ENCODE measurements at regions not wholly inside any gene's neighbourhood (a gene's known extent, or its start where the extent isn't known, plus 50 kb on each side); places are given as distances from the start of the nearest gene placed in this dataset.

DNA sequence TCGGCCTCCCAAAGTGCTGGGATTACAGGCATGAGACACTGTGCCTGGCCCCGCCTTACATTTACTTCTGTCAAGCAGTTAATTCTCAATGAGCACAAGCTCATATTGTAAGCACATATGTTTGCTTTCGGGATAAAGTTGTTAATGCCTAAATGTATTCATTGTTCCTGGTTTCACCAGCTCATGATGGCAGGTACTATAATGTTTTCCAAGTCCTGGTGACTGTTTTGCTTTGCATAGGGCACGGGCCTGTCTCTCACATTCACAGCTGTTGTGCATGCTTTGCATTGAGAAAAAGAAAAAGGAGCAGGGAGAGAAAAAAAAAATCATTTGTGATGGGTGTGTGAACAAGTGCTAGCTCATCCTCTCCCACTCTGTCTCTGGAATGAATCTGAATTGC is 661.2 kb upstream of the TENM3 start:
- DNase-seq: no peak

DNA sequence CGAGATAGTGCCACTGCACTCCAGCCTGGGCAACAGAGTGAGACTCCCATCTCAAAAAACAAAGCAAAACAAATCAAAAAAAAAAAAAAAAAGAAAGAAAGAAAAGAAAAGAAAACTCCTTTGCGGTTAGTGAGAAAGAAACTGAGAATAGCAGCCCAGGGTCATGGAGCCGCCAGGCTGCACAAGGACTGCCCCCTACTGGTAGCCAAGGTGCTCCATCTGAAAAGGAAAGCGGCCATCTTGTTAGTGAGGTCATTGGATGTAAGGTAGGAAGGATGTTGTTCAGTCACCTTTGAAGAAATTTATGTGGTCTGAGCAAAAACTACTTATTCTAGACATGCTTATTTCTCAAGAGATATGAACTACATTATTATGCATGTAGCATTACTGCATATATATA is 660.6 kb upstream of the TENM3 start:
- DNase-seq: no peak

DNA sequence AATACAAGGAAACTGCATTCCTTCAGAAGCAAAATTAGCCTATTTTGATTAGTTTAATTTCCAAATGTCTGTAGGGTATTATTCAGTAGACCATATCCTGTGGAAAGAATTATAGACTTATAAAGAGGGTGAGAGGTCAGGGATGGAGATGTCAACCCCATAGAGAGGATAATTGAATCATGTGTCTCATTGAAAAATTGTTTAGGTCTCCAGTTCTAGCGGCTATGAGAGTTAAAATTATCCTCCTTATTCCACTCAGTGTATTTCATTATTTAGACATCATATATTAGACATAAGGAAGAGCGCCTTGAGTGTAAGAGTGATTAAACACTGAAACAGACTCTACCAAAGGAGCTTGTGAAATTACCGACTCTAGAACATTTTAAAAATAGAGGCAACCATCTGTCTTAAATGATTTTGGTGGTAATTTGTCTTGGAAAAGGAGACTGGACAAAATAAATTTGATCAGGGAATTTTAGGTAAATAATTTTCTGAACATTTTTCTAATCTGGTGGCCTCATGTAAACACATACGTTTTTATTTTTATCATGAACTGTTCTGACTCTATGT is 654.4 kb upstream of the TENM3 start:
- no peak for DNase-seq

DNA sequence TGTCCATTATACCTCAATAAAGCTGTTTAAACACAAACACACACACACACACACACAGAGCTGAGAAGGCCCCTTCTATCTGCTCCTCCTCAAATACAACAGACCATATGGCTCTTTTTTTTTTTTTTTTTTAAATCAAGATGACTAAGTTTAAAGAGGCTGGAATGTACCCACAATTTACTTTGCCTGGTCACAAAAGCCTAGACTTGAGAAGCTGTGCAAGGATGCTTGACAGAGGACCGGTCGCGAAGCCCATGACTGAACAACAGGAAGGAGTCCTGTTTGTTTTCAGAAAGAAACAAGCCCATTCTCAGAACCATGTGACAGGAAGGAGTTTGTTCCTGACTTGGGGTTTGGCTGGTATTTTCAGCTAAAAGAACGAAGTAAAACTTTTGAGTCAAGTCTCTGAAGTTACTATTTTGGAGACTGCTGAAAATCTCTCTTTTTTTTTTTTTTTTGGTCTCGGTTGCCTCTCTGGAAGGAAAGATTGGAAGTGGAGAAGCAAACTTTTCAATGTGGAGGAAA is 650.9 kb upstream of the TENM3 start:
- no peak for DNase-seq

DNA sequence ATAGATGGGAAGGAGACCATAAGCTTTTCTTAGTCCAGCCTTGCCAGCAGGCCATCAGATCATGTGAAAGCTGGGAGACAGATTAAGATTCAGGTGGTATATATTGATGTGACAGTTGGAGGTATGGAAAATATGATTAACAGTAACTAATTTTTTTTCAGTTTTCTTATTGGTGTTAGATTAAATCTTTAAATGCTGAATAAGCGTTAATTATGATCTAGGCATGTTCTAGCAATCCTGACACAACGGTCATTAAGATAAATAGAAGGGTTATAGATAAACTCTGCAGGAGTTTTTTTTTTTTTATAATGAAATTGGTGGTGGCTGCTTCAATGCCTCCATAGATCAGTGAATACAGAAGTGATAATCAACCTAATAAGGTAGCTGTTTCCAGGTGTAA is 649.5 kb upstream of the TENM3 start:
- DNase-seq: no peak

DNA sequence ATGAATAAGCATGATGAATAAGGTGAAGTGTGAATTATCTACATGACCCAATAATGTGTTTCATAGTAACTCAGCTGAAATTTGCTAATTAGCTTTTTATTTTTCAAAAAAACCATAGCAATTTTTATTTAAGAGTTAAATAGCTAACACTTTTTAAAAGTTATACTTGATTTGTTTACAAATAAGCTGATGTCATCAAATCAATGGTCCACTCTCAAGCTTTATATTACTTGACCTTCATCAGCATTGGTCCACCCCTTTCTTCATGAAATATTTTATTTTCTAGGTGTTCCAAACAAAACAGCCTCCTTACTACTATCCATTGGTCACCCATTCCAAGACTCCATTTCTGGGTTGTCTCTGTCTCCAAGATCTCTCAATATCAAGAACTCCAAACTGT is 649.0 kb upstream of the TENM3 start:
- no peak for DNase-seq

DNA sequence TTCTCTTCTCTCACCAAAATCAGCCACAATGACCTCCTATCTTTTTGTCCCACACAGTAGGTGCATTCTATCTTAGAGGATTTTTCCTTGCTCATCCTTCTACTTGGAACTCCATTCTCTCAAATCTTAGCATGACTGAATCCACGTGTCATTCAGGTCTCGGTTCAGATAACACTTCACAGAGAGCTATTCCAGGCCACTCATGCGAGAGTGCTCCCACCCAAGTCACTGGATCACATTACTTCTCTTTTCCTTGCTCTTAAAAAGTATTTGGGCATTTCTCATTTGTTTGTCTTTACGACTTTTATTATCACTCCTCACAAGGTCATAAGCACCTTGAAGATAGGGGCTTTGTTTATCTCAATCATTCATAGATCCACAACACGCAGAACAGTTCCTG is 647.5 kb upstream of the TENM3 start:
- DNase-seq: no peak

DNA sequence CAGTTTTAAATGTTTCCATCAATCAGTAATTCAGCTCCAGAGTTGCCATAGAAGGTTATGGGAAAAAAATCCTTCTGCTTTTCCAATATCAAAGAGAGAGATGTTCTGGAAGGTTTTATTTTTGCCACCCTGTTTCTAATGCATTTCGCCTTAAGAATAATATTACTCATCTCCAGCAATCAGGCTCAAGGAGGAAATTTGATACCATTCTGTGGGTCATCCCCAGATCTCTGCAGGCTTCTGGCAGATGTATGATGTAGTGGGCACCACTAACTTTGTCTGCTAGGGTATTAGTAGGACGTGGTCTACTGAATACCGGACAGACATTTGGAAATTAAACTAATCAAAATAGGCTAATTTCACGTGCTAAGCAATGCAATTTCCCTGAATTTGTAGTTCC is 645.4 kb upstream of the TENM3 start:
- no peak for DNase-seq

DNA sequence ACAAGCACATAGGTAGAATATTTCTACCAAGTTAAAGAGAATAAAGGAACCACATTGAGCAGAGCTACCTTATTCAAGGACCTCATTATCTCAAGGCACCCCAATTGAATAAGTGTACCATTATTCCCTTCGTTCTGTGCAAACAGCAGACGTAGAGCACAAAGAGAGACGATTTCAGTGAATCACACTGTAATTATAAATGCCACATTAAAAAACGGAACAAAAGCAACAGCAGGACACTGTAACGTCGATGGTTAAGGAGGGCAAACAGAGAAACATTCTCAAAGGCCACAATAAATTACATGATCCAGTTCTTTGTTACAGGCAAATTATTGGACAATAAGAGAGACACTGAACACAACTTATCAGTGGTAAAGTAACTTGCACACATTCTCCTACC is 644.1 kb upstream of the TENM3 start:
- no peak for DNase-seq

DNA sequence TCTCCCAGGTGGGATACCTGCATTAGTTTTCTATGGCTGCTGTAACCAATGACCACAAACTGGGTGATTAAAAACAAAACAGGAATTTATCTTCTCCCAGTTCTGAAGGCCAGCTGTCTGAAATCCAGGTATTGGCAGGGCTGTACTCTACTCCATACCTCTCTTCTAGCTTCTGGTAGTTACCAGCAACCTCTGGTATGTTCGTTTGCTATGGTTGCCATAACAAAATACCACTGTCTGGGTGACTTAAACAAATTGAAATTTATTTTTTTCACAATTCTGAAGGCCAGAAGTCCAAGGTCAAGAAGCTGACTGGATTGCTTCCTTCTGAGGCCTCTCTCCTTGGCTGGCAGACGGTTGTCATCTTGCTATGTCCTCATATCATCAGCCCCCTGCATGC is 642.1 kb upstream of the TENM3 start:
- no peak for DNase-seq

DNA sequence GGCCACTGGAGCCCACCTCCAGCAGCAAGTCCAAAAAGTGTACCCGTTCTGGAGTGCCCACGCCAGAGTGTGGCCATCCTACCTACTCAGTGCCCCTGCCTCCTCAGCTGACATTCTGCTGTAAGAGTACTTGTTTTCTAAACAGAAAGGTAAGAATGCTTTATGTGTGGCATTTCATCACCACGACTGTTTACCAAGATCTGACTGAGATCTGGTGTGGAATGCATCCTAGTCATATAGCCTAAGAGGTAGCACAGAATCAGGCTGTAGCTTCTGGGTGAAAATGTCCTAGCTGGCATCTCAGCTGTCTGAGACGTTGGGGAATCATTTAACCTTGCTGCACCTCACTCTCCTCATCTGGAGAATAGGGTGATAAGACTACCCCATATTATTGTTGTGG is 638.7 kb upstream of the TENM3 start:
- DNase-seq: no peak

DNA sequence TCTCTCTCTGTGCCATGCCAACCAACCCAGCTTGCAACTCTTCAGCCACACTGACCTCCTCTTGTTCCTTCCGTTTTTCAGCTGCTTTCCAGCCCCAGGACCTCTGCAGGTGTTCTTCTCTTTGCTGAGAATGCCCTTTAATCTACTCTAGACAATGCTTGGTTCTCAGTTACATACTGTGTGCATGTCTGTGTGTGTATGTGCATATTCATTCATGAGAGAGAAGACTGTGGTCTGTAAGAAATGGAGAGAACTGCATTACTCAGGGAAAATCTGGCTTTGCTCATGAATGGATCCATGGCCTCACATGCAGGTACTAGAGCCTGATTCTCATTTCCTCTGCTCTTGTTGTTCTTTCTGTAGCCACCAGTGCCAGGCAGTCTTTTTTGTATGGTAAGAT is 636.9 kb upstream of the TENM3 start:
- DNase-seq: no peak

DNA sequence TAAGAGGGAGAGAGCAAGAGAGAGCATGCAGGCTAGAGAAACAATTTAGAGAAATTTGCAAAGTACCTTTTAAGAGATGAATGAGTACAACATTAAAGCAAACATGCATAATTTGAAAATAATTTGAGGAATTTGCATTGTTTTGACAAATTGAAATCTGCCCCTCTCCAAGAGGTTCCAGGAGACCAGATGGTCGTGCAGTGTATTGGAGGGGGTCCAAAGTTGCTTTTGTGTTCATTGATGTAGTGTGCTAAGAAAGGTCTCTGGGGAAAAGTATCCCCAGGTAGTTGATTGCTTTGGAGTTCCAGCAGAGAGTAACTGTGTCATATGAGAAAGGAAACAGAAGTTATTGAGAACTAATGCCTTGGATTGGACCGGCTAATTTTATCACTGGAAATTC is 635.0 kb upstream of the TENM3 start:
- no peak for DNase-seq

DNA sequence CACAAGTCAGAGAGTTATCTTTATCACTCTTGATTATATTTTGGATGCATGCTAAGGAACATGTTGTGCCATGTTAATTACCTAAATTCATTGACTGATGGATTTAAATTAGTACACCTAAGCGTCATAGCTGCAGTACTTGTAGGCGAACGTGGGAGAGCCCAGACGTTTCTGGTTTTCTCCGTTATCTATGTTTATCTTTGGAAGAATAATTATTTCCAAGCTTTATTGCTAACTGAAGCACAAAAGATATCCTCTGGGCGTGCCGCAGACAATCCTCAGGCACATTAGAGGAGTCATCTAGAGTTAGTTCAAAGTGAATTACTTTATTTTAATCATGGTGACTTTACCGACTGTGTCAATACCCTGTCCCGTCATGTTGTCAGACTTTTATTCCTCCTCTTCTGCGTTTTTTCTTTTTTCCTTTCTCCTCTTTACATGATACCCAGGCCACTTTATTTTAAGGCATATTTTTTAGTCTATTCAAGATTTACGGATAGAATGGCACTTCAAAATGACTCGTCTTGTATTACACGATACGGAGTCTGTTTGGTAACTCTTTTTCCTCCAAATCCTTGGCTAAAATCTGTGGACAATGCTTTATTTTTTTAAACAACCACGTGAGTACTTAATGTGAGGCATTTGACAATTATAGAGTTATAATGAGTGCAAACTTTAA is 632.0 kb upstream of the TENM3 start:
- DNase-seq: no peak

DNA sequence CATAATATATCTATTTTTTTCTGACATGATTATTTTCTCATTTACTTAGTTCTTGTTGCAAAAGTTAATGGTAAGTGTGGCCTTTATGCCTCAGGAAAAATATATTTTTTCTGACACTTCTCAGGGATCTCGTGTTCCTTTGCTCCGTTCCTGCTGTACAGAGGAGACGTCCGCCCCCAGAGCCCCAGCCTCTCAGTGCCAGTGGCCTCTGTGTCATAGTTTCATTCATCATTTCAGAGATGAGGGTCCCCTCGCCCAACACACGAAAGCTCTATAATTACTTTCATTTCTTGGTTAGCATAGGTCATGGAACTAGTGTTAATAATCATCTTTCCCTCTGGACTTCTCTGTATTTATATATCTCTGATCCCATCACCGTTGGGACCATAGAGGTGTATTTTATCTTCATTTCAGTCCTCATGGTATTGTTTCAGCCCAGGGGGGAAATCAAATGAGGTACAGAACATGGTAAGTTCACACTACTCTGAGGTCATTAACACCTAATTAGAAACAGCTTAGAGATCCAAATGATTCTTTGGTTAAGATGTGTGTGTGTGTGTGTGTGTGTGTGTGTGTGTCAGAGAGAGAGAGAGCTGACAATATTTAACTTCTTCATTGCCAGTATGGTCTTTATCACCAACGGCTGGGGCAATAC is 631.1 kb upstream of the TENM3 start:
- DNase-seq: no peak

DNA sequence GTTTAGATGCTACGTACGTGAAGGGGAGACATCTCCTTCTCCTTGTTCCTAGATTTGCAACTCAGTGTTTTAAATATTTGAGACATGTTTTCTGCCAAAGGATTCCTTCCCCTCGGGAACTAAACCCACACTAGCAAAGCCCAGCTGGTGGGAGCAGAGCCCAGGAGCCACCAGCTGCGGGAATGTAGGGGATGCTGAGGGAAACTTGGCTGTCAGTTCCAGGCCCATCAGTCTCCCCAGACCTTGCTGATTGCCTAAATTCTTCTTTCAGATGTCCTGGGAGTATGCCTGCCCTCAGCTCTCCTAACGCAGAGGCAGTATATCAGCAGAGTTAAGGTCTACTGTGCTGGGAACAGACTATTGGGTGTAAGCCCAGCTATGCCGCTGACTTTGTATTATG is 630.0 kb upstream of the TENM3 start:
- no peak for DNase-seq

DNA sequence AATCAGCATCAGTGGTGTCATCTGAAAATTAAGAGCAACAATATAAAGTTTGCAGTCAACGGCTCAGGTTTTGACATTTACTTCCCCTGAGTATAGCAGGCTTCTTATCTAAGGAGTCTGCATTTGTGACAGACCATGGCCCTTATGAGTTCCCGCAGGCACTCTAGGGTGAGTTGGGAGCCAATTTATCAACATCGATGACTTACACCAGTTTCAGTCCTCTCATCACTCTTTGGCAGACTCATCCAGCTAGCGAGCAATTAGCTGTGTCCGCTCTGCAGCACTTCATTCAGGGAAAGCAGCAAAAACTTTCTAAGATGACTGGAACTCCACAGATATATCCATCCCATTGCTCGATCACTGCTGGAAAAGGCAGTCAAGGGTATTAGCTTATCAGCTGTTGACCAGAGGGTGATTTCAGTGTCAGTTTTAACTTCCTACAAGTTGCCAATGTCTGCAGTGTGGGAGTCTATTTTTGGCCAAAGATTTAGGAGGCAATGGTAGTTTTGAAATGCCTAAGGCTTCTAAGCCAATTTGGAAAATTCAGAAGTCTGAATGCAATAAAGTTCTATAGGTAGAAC is 625.1 kb upstream of the TENM3 start:
- DNase-seq: no peak

DNA sequence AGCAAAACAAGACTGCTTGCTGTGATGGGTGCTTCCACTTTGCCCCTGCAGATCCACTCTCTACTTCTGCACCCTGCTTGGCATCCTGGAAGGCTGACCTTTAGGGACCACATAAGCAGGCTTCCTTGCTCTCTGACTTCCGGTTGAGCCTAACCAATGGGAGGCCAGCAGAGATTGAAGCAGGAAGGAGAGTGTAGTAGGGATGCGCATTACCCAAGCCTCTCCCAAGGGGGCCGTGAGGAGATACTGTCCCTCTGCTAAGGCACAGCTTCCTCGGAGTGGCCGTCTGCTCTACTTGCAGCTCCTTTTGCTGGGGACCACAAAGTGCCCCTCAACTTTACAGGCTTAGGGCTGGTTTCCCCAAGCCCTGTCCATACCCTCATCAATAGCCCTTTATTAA is 624.3 kb upstream of the TENM3 start:
- DNase-seq: no peak

DNA sequence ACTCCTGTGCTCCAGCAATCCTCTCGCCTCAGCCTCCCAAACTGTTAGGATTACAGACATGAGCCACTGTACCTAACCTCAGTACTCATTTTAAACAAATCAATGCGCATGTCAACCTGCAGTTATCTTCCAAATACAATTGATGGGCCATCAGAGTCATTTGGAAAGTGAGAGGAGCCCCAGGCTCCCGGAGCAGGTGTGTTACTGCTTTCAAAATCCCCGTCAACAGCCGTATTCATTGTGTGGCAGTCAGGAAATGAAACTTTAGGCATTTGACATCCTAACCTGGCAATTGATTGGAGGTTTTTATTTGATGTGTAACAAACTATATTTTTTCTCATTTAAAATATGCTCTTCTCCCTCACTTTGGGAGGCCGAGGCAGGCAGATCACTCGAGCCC is 623.6 kb upstream of the TENM3 start:
- no peak for DNase-seq

DNA sequence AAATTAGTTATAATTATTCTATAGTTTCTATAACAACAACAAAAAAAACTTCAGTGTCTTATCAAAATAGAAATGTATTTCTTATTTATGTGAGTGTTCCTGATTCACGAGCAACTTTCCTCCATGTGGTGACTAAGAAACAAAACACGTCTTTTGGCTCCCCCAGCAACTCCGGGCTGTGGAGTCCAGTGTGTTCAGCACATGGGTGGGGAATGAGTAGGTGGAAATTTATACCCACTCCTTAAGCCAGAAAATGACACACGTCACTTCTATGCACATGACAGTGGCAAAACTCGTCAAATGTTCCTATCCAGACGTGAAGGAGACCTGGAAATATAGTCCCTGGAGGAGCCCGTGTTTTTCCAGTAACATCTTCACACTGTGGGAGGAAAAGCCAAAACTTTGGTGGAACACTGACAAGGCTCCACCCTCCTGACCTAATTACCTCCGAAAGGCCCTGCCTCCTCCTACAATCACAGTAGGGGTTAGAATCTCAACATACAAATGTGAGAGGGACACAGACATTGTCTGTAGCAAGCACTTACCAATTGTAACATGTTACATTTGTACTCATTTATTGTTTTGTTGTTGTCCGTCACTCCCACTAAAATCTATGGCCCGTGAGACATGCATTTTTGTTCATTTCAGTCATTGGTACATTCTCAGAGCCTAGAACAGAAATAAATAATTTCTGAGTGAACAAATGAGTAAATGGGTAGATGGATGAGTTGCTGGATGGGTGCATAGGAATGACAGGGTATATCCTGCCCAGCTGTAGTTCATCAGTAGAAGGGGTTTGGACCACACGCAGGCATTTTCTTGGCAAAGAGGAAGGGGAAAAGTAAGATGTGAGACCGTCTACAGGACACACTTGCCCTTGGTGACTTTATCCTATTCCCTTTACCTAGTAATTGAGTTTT is 605.8 kb upstream of the TENM3 start:
- no peak for DNase-seq

DNA sequence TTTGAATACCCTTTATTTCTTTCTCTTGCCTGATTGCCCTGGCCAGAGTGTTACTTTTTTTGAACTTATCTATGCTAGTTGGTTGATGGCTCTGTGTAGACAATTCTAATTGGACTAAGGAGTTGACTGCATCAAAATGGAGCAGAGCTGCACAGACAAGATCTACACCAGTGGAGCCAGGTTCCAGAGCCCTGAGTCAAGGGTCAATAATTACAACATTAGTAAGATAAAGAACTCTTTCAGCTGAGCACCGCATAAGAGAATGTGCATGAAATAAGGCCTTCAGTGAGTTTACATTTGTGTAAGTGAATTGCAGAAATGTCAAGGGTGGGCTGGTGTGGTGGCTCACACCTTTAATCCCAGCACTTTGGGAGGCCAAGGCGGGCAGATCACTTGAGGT is 599.7 kb upstream of the TENM3 start:
- DNase-seq: no peak

DNA sequence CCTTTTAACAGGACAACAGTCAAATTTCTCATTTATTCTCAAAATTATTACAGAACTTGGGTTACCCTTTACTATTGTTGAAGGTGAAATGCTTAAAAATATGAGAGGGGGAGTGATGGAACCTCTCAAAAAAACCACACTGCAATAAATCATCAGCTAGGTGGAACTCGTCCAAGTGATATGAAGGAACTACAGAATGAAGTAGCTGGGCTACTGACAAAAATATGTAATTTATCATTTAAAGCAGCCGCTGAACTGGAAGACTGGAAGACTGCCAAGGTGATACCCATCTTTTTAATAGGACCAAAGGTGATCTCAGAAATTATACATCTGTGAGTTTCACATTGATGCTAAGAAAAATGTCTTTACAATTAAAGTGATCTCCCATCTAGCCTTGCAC is 597.7 kb upstream of the TENM3 start:
- DNase-seq: peak; percentile 45

DNA sequence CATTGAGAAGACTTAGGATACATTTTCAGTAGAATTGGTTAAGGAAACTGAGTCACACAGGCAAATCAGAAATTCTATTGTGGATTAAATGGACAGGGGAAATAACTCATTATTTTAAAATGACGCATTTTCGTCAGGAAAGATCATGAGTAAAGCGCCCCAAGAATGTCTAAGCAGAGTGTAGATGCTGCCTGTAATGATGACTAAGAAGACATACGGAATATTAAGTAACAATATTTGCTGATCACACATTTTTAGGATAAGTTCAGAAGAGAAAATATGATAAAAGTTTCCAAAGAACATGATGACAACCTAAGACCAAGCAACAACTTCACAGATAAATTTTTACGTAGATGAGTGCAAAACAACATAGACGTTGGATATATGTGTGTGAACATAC is 596.3 kb upstream of the TENM3 start:
- no peak for DNase-seq
